HG02852 (cell line): ENCODE measurements at regions not wholly inside any gene's neighbourhood (a gene's known extent, or its start where the extent isn't known, plus 50 kb on each side); places are given as distances from the start of the nearest gene placed in this dataset.

Source experiments
- ATAC-seq: cut with Tn5 transposase; IDR thresholded peaks from one replicate; pipeline ENCODE4 v1.9.1; 2021; ENCODE audit warnings: mild to moderate bottlenecking, moderate library complexity; ENCODE audit not compliant: unreplicated experiment

DNA sequence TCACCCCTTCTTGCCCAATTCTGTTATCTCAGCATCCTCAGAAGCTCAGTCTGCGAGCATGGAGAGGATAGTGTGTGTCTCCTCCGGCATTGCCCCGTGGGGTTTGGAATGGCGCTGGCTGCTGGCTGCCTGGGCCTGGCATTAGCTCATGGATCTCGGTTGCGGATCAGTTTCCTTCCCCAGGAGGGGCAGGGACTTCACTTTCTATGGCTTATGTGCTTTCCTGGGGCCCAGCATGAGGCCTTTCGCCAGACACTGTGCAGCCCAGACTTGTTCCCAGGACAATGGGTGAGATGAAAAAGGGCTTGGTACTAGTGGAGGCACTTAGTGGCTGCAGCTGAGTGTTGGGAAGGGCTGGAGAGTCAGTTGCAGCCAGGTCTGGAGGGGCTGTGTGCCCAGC, 143.3 kb downstream of the GLI2 start:
- ATAC-seq = no peak

DNA sequence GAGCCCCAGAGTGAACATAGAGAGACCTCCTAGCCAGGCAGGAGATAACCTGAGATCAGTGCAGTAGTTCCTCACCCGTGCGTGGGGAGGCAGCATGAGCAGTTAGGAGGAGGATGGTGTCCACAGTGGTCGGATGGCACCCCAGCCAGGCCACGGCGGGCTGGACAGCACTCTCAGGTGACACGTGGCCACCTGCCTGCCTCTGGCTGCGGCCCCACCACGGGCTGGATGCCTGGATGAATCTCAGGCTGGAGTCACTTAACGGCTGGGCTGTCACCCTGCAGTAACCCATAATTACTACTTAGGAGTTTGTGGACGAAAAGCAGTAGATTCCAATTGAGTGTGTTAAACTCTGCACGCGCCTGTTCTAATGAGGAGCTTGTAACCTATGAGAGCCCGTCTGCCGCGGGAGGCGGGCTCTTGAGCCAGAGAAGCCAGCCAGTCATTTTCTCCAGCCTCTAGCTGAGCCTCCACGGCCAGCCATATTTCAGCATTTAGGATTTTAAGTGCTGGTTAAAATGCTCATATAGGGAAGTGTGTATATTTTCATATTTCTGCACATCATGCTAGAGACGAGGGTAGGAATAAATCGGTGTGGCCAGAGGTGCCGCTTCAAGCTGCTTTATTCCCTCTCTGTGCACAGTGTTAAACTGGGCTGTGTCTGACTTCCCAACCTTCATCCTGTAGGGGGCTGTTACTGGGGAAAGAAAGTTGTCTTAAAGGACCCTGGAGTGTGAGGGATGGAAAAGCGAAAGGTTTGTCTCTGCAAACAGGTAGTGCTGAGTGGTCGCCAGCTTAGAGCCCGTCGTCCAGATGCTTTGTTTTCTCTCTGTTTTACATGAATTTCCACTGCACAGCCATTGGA, 144.0 kb downstream of the GLI2 start:
- no peak for ATAC-seq

GRCh38 chr2:120880381-120880780, 144.7 kb downstream of the GLI2 start:
- no peak for ATAC-seq

DNA sequence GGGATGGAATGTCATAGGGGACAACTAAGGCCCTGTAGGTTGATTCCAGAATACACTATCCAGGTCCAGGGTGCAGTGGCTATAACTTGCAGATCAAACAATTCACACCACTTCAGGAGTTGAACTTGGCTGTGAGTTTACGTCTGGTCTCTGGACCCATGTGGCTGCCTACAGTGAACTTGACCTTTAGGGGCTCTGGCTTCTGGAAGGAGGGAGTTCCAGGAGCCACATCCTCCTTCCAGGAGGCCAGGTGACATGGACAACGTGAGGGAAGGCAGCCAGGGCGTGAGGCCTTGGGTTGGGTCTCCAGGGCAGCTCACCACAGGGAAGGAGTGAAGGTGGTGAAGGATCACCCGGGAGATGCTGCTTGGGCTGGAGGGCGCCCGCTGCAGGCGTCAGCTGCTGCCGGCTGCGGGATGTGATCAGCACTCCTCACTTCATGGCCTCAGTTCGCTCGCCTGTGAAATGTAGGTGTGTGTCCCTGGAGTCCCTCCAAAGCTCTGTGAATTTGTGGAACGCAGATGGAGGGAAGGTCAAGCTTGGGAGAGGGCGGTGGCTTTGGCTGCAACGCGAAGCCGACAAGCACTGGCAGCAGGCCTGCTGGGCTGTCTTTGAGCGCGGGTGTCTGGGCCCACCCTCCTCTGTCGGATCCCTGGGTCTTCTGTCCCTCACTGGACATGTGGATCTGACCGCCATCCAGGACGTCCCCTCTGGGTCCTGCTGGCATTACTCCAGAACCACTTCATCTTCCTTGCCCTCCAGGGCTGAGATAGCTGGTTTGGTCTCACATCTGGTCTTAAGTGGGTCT, 146.5 kb downstream of the GLI2 start:
- no peak for ATAC-seq

DNA sequence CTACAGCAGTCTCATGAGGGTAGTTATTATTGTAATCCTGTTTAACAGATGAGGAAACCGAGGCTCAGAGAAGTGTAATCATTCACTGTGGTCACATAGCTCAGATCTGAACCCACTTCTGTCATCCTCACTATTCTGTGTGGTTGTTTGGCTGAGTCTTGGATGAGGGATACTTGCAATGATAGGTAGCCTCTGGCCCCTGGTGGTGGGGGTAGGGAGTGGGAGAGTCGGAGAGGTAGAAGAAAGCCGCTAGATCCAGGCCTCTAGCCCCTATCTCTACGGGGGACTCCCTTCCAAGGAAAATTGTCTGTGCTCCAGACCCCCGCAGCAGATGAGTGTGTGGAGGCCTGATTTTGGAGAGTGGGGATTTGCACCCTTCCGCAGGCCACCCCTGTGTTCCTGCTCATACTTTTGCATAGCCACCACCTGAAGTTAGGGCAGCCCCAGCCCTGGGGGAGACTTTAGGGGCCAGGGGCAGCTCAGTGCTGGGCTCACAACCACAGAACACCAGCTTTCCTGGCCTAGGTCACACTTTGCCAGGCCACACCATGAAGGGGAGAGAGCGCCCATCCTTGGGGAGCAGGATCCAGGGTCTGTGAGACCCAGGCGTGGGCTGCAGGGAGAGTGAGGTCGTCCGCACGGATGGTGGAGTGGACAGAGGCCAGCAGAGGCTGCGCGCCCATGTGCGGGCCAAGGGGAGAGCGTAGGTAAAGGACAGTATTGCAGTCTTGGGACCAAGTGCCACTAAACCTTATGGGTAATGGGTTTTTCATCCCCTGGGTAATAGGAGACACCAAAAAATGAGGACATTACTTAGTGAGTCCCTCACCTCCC, 148.2 kb downstream of the GLI2 start:
- no peak for ATAC-seq

DNA sequence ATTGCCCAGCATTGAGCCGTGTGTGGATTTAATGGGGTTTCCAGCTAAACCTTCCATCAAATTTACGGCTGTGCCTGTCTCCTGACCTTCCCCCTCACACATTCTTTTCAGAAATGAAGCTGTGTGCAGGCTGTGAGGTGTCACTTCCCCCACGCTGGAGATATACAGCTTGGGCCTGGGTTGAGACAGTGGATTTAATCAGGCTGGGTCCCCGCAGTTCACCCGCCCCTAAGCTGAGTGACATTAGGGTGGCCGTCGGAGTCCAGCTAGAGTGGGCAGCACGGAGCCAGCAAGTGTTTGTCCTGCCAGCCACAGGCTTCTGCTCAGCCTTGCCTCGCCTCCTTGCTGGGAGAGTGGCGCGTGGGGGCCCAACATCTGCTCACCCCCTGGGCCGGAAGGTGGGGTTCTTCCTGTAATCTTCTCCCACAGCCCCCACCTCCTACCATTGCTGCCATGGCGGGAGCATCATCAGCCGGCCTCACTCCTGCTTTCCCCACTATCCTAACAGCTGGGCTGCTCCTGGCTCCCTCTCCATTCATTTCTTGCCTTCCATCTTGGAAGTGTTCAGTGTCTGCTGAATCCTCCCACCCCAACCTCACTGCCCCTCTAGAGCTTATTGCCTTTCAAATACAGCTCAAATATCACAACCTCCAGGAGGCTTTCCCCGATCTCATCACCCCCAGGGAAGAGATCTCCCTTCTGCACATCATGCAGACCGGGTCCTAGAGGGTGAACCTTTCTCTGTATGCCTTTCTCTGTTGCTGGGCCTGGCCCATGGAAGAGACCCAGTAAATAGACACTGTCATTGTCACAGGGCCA, 149.0 kb downstream of the GLI2 start:
- ATAC-seq = no peak

GRCh38 chr2:120885321-120885720, 149.7 kb downstream of the GLI2 start:
- ATAC-seq = no peak

DNA sequence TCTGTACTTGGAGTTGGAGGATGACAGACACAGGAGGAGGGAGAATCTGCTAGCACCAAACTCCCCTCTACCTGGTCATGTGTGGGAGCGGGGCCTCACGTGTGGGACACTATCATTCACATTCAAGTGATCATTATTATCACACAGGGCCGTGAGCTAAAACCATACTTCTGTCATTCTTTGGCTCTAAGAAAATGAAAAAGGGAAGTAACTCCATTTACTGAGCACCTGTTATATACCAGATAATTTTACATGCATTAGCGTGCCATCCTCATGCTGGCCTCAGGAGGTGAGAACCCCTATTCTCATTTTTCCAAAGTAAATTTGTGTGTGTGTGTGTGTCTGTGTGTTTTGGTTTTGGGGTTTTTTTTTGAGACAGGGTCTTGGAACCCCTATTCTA, 150.1 kb downstream of the GLI2 start:
- ATAC-seq = no peak

GRCh38 chr2:120886534-120887319, 151.1 kb downstream of the GLI2 start:
- no peak for ATAC-seq

DNA sequence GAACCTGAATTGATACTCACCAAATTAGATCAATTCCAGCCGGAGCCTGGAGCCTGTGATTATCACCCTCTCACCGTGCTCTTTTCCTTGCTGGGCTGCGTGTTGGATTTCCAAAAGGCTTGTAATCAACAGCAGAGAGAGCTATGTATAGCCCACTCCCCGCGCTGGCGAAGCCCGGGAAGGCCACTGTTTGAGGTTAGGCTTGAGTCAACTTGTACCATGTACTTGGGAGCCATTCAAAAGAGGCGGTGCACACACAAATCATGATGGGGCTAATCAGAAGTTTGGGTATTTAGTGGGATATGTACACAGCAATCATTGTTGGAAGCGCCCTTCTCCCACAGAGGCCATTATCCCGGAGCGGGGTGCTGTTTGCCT, 151.6 kb downstream of the GLI2 start:
- no peak for ATAC-seq

GRCh38 chr2:120887741-120888231, 152.1 kb downstream of the GLI2 start:
- ATAC-seq = no peak

DNA sequence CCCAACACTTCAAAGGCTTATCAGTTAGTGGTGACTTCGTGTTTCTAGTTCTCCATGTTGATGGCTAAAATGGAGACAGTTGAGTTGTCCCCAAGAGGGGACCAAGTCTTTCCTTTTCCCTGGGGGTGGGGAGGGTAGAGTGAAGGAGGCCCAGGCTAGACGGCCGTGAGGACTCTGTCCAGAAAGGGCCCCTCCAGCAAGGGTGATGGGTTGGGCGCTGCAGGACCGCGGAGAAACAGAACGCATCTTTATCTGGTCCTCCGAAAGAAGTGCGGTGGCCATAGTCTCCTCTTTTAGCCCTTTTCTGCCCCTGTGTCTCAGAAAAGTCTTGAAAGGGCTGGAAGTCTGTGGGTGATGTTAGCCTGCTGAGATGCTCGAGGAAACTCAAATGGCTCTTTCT, 153.2 kb downstream of the GLI2 start:
- no peak for ATAC-seq

DNA sequence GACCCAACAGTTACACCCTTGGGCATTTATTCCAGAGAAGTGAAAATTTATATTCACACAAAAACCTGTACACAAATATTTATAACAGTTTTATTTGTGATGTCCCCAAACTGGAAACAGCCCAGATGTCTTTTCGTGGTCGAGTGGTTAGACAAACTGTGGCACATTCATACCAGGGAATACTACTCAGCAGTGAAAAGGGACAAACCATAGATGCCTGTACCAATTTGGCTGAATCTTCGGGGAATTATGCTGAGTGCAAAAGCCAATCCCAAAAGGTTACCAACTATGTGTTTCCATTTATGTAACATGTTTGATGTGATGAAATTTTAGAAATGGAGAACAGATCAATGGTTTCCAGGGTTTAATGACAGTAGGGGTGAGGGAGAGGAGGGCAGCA, 154.3 kb downstream of the GLI2 start:
- ATAC-seq = no peak

DNA sequence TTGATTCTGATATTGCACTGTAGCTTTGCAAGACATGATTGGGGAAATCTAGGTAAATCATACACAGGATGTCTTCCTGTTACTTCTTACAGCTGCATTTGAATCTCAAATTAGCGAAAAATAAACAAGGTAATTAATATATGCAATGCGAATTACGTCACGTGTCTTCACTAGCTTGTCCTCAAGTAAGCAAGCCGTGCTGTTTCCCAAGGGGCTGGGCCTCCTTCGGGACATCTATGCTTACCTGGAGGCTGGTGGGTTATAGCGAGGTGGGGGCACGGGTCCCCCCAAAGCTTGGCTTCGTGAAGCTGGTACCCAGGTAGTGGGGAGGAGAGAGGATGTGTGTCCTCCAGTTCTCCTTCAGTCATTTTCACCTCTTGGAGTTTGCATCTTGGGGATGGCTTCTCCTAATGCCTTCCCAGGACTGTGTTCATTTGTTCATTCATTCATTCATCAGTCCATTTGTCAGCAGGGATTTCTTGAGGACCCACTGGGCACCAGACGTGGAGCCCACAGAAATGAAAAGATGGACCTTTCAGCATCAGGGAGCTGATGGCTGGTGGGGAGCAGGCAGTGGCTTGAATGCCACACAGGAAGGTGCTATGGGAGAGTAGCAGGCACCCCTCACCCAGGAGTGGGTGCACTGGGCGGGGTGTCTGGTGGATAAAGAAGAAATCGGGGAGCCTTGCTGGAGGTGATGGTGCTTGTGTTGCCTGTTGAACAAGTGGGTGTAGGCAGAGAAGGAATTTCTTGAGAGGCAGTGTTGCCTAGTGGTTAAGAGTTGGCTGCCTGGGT, 155.1 kb downstream of the GLI2 start:
- ATAC-seq = no peak

- ATAC-seq = no peak
Measured at GRCh38 chr2:120892271-120892966, 156.8 kb downstream of the GLI2 start.

DNA sequence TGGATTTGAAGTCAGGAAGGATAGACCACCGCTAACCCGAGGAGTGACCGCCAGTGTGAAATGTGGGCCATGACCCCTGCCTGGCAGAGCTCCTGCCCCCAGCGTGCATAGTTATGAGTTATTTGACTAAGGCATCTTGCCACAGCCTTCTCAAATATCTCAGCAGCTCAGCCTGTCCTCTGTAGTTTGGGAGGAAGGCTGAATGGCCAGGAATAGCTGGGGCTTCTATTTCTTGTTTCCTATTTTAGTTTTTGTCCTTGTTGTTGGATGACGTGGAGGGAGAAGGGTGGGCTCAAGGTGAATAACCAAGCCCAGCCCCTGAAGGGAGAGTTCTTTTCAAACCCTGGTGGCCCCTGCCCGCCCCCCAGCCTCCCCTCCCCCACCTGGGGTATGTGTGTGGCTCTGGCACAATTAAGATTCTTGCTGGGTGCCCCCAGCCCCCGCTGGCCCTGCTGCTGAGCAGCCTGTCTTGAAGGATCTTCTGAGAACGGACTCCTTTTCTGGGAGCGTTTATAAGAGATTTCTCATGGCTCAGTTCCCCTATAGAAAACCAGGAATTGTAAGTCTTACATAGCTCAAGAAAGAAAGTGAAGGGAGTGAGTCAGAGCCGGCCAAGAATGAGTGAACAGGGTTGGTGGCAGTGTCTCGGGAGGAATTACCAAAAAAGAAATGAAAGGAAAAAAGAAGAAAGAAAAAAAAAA, 157.4 kb downstream of the GLI2 start:
- ATAC-seq = no peak

DNA sequence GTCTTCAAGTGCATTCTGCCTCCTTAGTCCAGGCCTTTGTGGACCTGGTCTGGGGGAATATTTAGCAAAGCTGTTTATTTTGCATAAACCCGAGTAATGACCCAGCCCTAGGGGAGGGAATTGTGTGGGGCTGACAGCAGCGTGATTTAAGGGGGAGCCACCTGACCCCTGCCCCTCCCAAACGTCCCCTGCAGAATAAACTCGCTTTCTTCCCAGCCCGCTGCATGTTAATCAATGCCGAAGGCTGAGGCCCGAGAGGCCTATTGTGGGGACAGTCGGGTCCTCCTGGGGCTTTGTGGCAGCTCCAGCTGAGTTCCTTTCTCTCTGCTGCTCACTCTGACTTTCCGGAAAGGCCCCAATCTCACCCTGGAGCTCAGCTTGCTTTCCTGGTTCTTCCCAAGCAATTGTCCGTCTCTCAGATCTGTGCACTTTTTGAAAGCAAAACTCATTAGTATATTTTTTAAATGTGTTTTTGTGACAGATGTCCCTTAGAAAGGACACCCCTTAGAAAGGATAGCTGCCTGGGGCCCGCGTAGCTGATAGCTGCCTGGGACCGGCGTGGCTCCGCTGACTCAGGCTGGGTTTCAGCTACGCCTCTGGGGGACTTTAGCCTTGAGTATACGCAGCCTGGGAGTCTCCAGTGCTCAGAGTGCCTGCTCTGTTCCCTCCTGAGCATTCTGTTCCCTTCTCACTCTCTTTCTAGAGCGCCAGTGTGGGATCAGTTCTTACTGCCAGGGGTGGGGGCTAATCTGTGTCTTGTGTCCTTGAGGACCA, 158.3 kb downstream of the GLI2 start:
- ATAC-seq = no peak
